ENCODE measurements at regions not wholly inside any gene's neighbourhood (a gene's known extent, or its start where the extent isn't known, plus 50 kb on each side); places are given as distances from the start of the nearest gene placed in this dataset.

DNA sequence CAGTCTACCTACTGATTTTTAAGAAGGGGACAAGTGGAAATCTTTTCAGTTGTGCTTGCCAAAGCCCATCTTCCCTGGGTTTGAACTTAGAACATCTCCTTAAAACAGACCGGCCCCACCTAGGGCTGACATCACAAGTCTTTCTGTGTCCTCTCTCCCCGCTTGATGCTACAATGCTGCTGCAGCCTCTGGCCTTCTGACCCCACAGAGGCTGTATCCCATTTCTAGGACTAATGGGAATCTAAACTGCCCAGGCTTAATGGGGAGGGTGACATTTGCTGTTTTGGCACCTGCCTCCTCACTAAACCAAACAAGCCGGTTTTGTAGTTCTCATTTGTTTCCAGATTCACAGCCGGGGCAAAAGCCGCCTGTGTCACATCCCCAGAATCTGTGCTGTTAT, 121.3 kb upstream of the CADM1 start:
- ChIA-PET POLR2A (no interaction called here), CTCF (no interaction called here)
- Histone ChIP-seq H3K27ac (ENCODE audit: low read length) (no peak overlapping the region), H3K36me3 (ENCODE audit: control insufficient read depth in 2 of 2, extremely low read depth in 1 of 2, insufficient read depth in 1 of 2, low read length in 1 of 2) (no peaks in the 10 kb centered on the region), H3K4me1 (ENCODE audit: control insufficient read depth in 1 of 2, extremely low read depth in 1 of 2, insufficient read depth in 2 of 2, low read length in 2 of 2) (no peaks in the 10 kb centered on the region), H3K9me3 (no peaks in the 10 kb centered on the region), H3K27me3 (replicated peaks in 1 of 2; ENCODE audit: control insufficient read depth in 2 of 2, extremely low read depth in 1 of 2, insufficient read depth in 2 of 2, low read length in 1 of 2) (peaks cover 0 to 13% of the 10 kb centered on the region in 2 experiments), H3K4me3 (ENCODE audit: control insufficient read depth in 1 of 2, extremely low read depth in 1 of 2, low read length in 1 of 2) (no peak overlapping the region)
- DNase-seq (no peak), ATAC-seq (replicated peaks in 1 of 4) (no peak)
- Mint-ChIP-seq H3K4me3 (no peak overlapping the region), H3K4me1 (no peaks in the 10 kb centered on the region), H3K27ac (no peak overlapping the region), H3K27me3 (peaks cover 0 to 13% of the 10 kb centered on the region in 2 donors), H3K9me3 (no peaks in the 10 kb centered on the region), H3K36me3 (no peaks in the 10 kb centered on the region)
- WGBS (ENCODE audit: insufficient coverage): 100% methylated on average over 2 of the region's 5 CpGs

DNA sequence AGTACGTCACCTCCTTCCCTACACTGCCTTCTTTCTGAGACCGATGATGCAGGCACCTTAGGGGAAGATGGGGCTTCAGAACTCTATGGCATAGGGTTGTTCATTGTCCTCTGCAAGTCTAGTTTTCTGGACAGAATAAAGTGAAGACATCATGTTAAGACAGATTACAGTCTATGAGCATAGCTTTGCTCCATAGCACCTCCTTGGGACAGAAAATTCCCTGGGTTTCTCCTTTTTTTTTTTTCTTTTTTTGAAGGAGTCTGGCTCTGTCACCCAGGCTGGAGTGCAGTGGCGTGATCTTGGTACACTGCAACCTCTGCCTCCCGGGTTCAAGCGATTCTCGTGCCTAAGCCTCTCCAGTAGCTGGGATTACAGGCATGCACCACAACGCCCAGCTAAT, 119.8 kb upstream of the CADM1 start:
- POLR2A ChIA-PET: no interaction called here
- 100% methylated on average over 4 of the region's 7 CpGs for WGBS (ENCODE audit: insufficient coverage)

DNA sequence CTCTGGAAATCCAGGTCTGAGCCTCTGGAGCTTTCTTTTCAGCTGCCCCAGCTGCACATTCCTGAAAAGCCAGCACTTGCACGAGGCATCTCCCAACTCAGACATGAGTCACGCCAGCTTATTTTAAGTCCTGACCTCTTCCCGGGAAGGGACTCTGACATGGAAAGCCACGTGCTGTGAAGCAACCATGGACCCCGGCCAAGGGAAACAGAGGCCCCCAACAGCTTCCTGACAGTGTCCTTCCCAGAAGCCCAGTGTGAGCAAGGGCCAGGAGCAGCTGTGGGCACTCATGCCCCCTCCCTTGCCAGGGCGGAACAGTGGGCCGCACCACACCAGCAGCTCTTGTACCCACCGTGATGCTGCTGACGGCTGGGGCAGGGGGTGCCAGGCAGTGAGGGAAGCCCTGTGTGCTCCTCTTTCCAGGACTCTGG, 118.8 kb upstream of the CADM1 start:
- Mint-ChIP-seq H3K27me3 (peaks cover 0 to 5% of the 10 kb centered on the region in 2 donors), H3K4me3 (no peak overlapping the region), H3K4me1 (no peaks in the 10 kb centered on the region), H3K36me3 (no peaks in the 10 kb centered on the region), H3K9me3 (peaks cover 0 to 2% (median 0%) of the 10 kb centered on the region in 3 donors), H3K27ac (no peak overlapping the region)
- H3K36me3 ChIP-seq (ENCODE audit: control insufficient read depth in 2 of 2, extremely low read depth in 1 of 2, insufficient read depth in 1 of 2, low read length in 1 of 2): no peaks in the 10 kb centered on the region
- WGBS (ENCODE audit: insufficient coverage): 70% methylated on average over 8 of the region's 9 CpGs
- H3K27ac ChIP-seq (ENCODE audit: low read length): no peak overlapping the region
- no peaks in the 10 kb centered on the region for H3K9me3 ChIP-seq
- H3K4me3 ChIP-seq (ENCODE audit: control insufficient read depth in 1 of 2, extremely low read depth in 1 of 2, low read length in 1 of 2): no peak overlapping the region
- no peaks in the 10 kb centered on the region for H3K4me1 ChIP-seq (ENCODE audit: control insufficient read depth in 1 of 2, extremely low read depth in 1 of 2, insufficient read depth in 2 of 2, low read length in 2 of 2)
- peaks cover 0 to 13% of the 10 kb centered on the region in 2 experiments for H3K27me3 ChIP-seq (replicated peaks in 1 of 2; ENCODE audit: control insufficient read depth in 2 of 2, extremely low read depth in 1 of 2, insufficient read depth in 2 of 2, low read length in 1 of 2)
- ChIA-PET CTCF (no interaction called here), POLR2A (no interaction called here)
- ATAC-seq (replicated peaks in 1 of 4): no peak
- no peak for DNase-seq

More for the DNA sequence above, 119.8 kb upstream of the CADM1 start:
- Histone ChIP-seq H3K27ac (ENCODE audit: low read length) (no peak overlapping the region), H3K36me3 (ENCODE audit: control insufficient read depth in 2 of 2, extremely low read depth in 1 of 2, insufficient read depth in 1 of 2, low read length in 1 of 2) (no peaks in the 10 kb centered on the region), H3K4me3 (ENCODE audit: control insufficient read depth in 1 of 2, extremely low read depth in 1 of 2, low read length in 1 of 2) (no peak overlapping the region), H3K4me1 (ENCODE audit: control insufficient read depth in 1 of 2, extremely low read depth in 1 of 2, insufficient read depth in 2 of 2, low read length in 2 of 2) (no peaks in the 10 kb centered on the region), H3K9me3 (no peaks in the 10 kb centered on the region), H3K27me3 (replicated peaks in 1 of 2; ENCODE audit: control insufficient read depth in 2 of 2, extremely low read depth in 1 of 2, insufficient read depth in 2 of 2, low read length in 1 of 2) (peaks cover 0 to 13% of the 10 kb centered on the region in 2 experiments)
- CTCF ChIA-PET: no interaction called here
- H3K27me3 Mint-ChIP-seq: peaks cover 0 to 6% of the 10 kb centered on the region in 2 donors
- H3K4me1 Mint-ChIP-seq: no peaks in the 10 kb centered on the region
- H3K27ac Mint-ChIP-seq: no peak overlapping the region
- no peak overlapping the region for H3K4me3 Mint-ChIP-seq
- no peaks in the 10 kb centered on the region for H3K36me3 Mint-ChIP-seq
- ATAC-seq (replicated peaks in 1 of 4) (no peak), DNase-seq (no peak)
- H3K9me3 Mint-ChIP-seq: peaks cover 0 to 2% (median 0%) of the 10 kb centered on the region in 3 donors

DNA sequence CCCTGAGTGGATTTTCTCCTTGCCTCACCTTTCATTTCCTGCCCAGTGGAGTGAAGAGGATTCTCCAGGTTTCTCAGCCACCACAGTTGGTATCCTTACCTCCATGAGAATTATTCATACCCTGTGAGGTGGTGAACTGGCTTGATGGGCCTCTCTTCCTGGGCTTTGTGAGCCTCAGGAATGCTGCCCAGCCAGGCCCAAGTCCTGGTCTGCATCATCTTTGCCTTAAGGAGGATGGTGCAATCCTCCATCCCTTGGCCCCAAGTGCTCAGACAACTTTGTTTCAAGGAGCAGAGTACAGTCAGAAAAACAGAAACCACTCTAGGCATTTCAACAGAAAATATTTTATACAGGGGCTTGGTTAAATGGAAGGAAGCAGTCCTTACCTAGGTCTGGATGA, 114.2 kb upstream of the CADM1 start:
- no peak overlapping the region for H3K4me3 ChIP-seq (ENCODE audit: control insufficient read depth in 1 of 2, extremely low read depth in 1 of 2, low read length in 1 of 2)
- H3K9me3 Mint-ChIP-seq: peaks cover 0 to 5% (median 3%) of the 10 kb centered on the region in 3 donors
- ChIA-PET CTCF (no interaction called here), POLR2A (no interaction called here)
- no peak overlapping the region for H3K27ac Mint-ChIP-seq
- no peak for DNase-seq
- no peak overlapping the region for H3K4me3 Mint-ChIP-seq
- peaks cover 0 to 5% of the 10 kb centered on the region in 2 experiments for H3K27me3 ChIP-seq (replicated peaks in 1 of 2; ENCODE audit: control insufficient read depth in 2 of 2, extremely low read depth in 1 of 2, insufficient read depth in 2 of 2, low read length in 1 of 2)
- no peaks in the 10 kb centered on the region for H3K9me3 ChIP-seq
- no peak for ATAC-seq (replicated peaks in 1 of 4)
- no peaks in the 10 kb centered on the region for H3K4me1 ChIP-seq (ENCODE audit: control insufficient read depth in 1 of 2, extremely low read depth in 1 of 2, insufficient read depth in 2 of 2, low read length in 2 of 2)
- H3K27me3 Mint-ChIP-seq: peaks cover 0 to 1% of the 10 kb centered on the region in 2 donors
- H3K36me3 Mint-ChIP-seq: no peaks in the 10 kb centered on the region
- H3K27ac ChIP-seq (ENCODE audit: low read length): no peak overlapping the region
- no peaks in the 10 kb centered on the region for H3K4me1 Mint-ChIP-seq
- H3K36me3 ChIP-seq (ENCODE audit: control insufficient read depth in 2 of 2, extremely low read depth in 1 of 2, insufficient read depth in 1 of 2, low read length in 1 of 2): no peaks in the 10 kb centered on the region

DNA sequence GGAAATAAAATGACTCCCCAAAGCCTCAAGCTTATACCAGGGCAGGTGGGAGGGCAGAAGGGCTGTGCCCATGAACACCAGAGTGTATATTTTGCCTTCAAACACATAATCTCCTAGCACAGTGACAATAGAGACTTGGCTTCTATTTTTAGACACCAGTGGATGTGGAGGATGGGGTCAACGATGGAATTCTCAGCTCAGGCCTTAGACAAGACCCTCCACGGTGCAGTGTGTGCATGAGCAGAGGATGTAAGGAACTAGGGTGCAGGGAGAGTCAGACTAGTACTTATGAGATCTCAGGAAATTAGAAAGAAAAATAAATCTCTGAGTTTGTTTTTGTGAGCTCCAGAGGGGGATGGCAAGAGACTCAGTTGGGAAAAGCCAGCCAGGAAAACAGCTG, 113.6 kb upstream of the CADM1 start:
- 20% methylated on average over 2 of the region's 2 CpGs for WGBS (ENCODE audit: insufficient coverage)
- POLR2A ChIA-PET: no interaction called here

DNA sequence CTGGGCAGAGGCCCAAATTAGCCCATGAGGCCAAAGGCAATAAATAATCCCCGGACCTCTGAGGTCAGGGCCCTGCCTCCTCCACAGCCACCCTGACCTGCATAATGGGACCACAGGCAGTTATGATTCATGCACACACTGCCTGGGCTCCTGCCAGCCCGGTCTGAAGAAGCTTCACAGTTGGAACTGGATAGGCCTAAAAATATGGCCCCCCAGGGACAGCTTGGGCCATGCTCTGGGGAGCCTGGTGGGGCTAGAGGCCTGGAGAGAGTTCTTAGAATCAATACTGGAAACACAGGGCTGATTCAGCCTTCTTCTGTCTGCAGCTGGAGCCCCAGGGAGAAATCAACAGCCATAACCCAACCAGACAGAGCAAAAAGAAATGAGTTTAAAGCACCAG, 112.8 kb upstream of the CADM1 start:
- DNase-seq: no peak
- Mint-ChIP-seq H3K27me3 (peaks cover 0 to under 1% of the 10 kb centered on the region in 2 donors), H3K9me3 (peaks cover 3 to 5% (median 4%) of the 10 kb centered on the region in 3 donors), H3K36me3 (no peaks in the 10 kb centered on the region), H3K27ac (no peak overlapping the region), H3K4me3 (no peak overlapping the region), H3K4me1 (no peaks in the 10 kb centered on the region)
- H3K9me3 ChIP-seq: no peaks in the 10 kb centered on the region
- no peaks in the 10 kb centered on the region for H3K4me1 ChIP-seq (ENCODE audit: control insufficient read depth in 1 of 2, extremely low read depth in 1 of 2, insufficient read depth in 2 of 2, low read length in 2 of 2)
- no peak overlapping the region for H3K27ac ChIP-seq (ENCODE audit: low read length)
- WGBS (ENCODE audit: insufficient coverage): 0% methylated on average over 2 of the region's 2 CpGs
- ChIA-PET CTCF (no interaction called here), POLR2A (no interaction called here)
- ATAC-seq (replicated peaks in 1 of 4): no peak
- H3K4me3 ChIP-seq (ENCODE audit: control insufficient read depth in 1 of 2, extremely low read depth in 1 of 2, low read length in 1 of 2): no peak overlapping the region
- H3K36me3 ChIP-seq (ENCODE audit: control insufficient read depth in 2 of 2, extremely low read depth in 1 of 2, insufficient read depth in 1 of 2, low read length in 1 of 2): no peaks in the 10 kb centered on the region
- no peaks in the 10 kb centered on the region for H3K27me3 ChIP-seq (replicated peaks in 1 of 2; ENCODE audit: control insufficient read depth in 2 of 2, extremely low read depth in 1 of 2, insufficient read depth in 2 of 2, low read length in 1 of 2)

More for the DNA sequence above, 113.6 kb upstream of the CADM1 start:
- no peak overlapping the region for H3K27ac ChIP-seq (ENCODE audit: low read length)
- Mint-ChIP-seq H3K36me3 (no peaks in the 10 kb centered on the region), H3K27ac (no peak overlapping the region), H3K4me3 (no peak overlapping the region), H3K9me3 (peaks cover under 1 to 5% (median 3%) of the 10 kb centered on the region in 3 donors), H3K4me1 (no peaks in the 10 kb centered on the region), H3K27me3 (peaks cover 0 to 1% of the 10 kb centered on the region in 2 donors)
- no peaks in the 10 kb centered on the region for H3K9me3 ChIP-seq
- CTCF ChIA-PET: no interaction called here
- ATAC-seq (replicated peaks in 1 of 4): no peak
- no peak overlapping the region for H3K4me3 ChIP-seq (ENCODE audit: control insufficient read depth in 1 of 2, extremely low read depth in 1 of 2, low read length in 1 of 2)
- no peaks in the 10 kb centered on the region for H3K27me3 ChIP-seq (replicated peaks in 1 of 2; ENCODE audit: control insufficient read depth in 2 of 2, extremely low read depth in 1 of 2, insufficient read depth in 2 of 2, low read length in 1 of 2)
- H3K4me1 ChIP-seq (ENCODE audit: control insufficient read depth in 1 of 2, extremely low read depth in 1 of 2, insufficient read depth in 2 of 2, low read length in 2 of 2): no peaks in the 10 kb centered on the region
- no peaks in the 10 kb centered on the region for H3K36me3 ChIP-seq (ENCODE audit: control insufficient read depth in 2 of 2, extremely low read depth in 1 of 2, insufficient read depth in 1 of 2, low read length in 1 of 2)
- no peak for DNase-seq

DNA sequence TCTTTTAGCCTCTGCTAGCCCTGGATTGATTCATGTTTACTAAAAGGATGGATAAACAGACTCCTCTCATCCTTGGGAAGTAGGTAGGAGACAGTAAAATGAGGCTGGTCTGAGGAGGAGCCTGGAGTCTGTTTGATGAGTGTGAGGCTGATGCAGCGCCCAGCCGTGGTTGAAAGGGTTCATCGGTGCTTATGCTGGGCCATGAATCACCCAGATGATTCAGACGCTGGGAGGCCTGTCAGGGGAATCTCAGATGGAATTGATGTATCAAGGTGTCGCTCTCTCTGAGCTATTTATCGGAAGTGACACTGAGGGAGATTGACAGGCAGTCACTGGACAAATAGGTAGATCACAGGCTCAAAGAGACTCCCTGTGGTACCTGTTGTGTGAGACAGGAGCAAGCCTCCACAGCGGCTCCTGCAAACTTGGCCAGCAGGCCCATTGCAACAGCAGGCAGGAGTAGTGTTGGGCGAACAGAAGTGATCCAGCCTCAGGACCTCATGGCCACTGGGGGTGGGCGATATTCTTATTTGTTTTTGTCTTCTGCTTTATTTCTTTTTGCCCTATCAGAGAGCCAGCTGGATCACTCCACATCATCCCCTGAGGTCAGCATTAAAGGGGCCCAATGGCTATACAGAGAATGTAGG, 109.9 kb upstream of the CADM1 start:
- Histone ChIP-seq H3K27ac (ENCODE audit: low read length) (no peak overlapping the region), H3K4me3 (ENCODE audit: control insufficient read depth in 1 of 2, extremely low read depth in 1 of 2, low read length in 1 of 2) (no peak overlapping the region), H3K36me3 (ENCODE audit: control insufficient read depth in 2 of 2, extremely low read depth in 1 of 2, insufficient read depth in 1 of 2, low read length in 1 of 2) (no peaks in the 10 kb centered on the region), H3K4me1 (ENCODE audit: control insufficient read depth in 1 of 2, extremely low read depth in 1 of 2, insufficient read depth in 2 of 2, low read length in 2 of 2) (no peaks in the 10 kb centered on the region), H3K27me3 (replicated peaks in 1 of 2; ENCODE audit: control insufficient read depth in 2 of 2, extremely low read depth in 1 of 2, insufficient read depth in 2 of 2, low read length in 1 of 2) (no peaks in the 10 kb centered on the region), H3K9me3 (no peaks in the 10 kb centered on the region)
- H3K4me1 Mint-ChIP-seq: no peaks in the 10 kb centered on the region
- ATAC-seq (replicated peaks in 1 of 4) (no peak), DNase-seq (no peak)
- H3K4me3 Mint-ChIP-seq: no peak overlapping the region
- peaks cover 1 to 3% of the 10 kb centered on the region in 2 donors for H3K27me3 Mint-ChIP-seq
- 64% methylated on average over 6 of the region's 9 CpGs for WGBS (ENCODE audit: insufficient coverage)
- ChIA-PET POLR2A (no interaction called here), CTCF (no interaction called here)
- no peak overlapping the region for H3K27ac Mint-ChIP-seq
- H3K36me3 Mint-ChIP-seq: no peaks in the 10 kb centered on the region
- H3K9me3 Mint-ChIP-seq: peaks cover 3 to 8% (median 3%) of the 10 kb centered on the region in 3 donors
